ENCODE measurements at regions not wholly inside any gene's neighbourhood (a gene's known extent, or its start where the extent isn't known, plus 50 kb on each side); places are given as distances from the start of the nearest gene placed in this dataset.

GRCh38 chr1:245031041-245031440 lies 123.7 kb upstream of the KIF26B start:
- no peak for TF ChIP-seq POLR2A (IDR thresholded peaks at IDR 0.05)
- TF ChIP-seq, protein P1, sequence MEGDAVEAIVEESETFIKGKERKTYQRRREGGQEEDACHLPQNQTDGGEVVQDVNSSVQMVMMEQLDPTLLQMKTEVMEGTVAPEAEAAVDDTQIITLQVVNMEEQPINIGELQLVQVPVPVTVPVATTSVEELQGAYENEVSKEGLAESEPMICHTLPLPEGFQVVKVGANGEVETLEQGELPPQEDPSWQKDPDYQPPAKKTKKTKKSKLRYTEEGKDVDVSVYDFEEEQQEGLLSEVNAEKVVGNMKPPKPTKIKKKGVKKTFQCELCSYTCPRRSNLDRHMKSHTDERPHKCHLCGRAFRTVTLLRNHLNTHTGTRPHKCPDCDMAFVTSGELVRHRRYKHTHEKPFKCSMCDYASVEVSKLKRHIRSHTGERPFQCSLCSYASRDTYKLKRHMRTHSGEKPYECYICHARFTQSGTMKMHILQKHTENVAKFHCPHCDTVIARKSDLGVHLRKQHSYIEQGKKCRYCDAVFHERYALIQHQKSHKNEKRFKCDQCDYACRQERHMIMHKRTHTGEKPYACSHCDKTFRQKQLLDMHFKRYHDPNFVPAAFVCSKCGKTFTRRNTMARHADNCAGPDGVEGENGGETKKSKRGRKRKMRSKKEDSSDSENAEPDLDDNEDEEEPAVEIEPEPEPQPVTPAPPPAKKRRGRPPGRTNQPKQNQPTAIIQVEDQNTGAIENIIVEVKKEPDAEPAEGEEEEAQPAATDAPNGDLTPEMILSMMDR (IDR thresholded peaks at IDR 0.05): no peak

Measured in body of pancreas (tissue), 4 donors.